Thymus (tissue), 11 donors: ENCODE measurements at regions not wholly inside any gene's neighbourhood (a gene's known extent, or its start where the extent isn't known, plus 50 kb on each side); places are given as distances from the start of the nearest gene placed in this dataset.

ENCODE experiments used
- DNase-seq, 9 donors: peaks; one replicate each; pipeline ENCODE4 v3.0.0-alpha.2; 2013; ENCODE audit warnings: low spot score in 9 of 9, low read depth in 6 of 9, missing footprints in 1 of 9
- H3K27ac ChIP-seq, 2 donors: one replicate each; pipeline ENCODE4 v1.5.1; 2013; ENCODE audit warnings: control low read depth in 1 of 2, low read depth in 1 of 2, low read length in 1 of 2, mild to moderate bottlenecking in 1 of 2, moderate library complexity in 1 of 2
- H3K27me3 ChIP-seq, 2 donors: one replicate each; pipeline ENCODE4 v1.5.1; 2013; ENCODE audit warnings: low read length in 1 of 2; ENCODE audit not compliant: control insufficient read depth in 2 of 2, insufficient read depth in 1 of 2
- H3K36me3 ChIP-seq, 2 donors: one replicate each; pipeline ENCODE4 v1.5.1; 2013; ENCODE audit warnings: low read length in 1 of 2, mild to moderate bottlenecking in 1 of 2, moderate library complexity in 1 of 2; ENCODE audit not compliant: control insufficient read depth in 2 of 2, insufficient read depth in 2 of 2
- H3K4me1 ChIP-seq, 2 donors: one replicate each; pipeline ENCODE4 v1.5.1; 2013; ENCODE audit warnings: low read length in 2 of 2; ENCODE audit not compliant: control insufficient read depth in 2 of 2, insufficient read depth in 2 of 2
- H3K4me3 ChIP-seq, 2 donors: one replicate each; pipeline ENCODE4 v1.5.1; 2013; ENCODE audit warnings: low read length in 2 of 2, control low read depth in 1 of 2, mild to moderate bottlenecking in 1 of 2
- H3K9me3 ChIP-seq, 2 donors: one replicate each; pipeline ENCODE4 v1.5.1; 2013; ENCODE audit warnings: low read length in 1 of 2, mild to moderate bottlenecking in 1 of 2; ENCODE audit not compliant: control insufficient read depth in 2 of 2, insufficient read depth in 1 of 2
- WGBS: extraction: QIAGEN DNeasy Blood & Tissue Kit; methylation state at CpG from one replicate; pipeline ENCODE4 v1.1.7; 2013; 5-methylcytosine and 5-hydroxymethylcytosine counted together
- donor health status: healthy.

DNA sequence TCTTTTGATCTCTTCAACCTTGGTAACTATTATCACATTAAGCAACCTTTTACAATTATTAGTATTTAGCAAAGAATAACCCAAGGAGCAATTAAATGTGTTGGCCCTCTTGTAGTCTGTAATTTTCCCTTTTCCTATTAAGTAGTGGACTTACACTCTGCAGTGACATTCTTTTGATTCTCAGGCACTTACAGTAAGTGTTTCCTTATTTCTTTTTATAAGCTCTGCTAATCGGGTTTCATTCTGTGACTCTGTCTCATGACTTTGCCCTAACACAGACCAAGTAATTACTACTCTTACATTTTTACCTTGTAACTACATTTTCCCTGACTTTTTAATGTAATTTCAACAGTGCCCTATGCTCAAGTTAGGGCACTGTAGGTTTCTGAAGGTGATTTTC is 104.0 kb upstream of the EPHA7 start:
- no peaks in the 10 kb centered on the region for H3K36me3 ChIP-seq
- no peaks in the 10 kb centered on the region for H3K4me1 ChIP-seq
- WGBS: 91% methylated on average over 1 of the region's 1 CpG
- no peaks in the 10 kb centered on the region for H3K27me3 ChIP-seq
- no peaks in the 10 kb centered on the region for H3K9me3 ChIP-seq
- DNase-seq: no peak
- no peak overlapping the region for H3K27ac ChIP-seq
- H3K4me3 ChIP-seq: no peak overlapping the region

DNA sequence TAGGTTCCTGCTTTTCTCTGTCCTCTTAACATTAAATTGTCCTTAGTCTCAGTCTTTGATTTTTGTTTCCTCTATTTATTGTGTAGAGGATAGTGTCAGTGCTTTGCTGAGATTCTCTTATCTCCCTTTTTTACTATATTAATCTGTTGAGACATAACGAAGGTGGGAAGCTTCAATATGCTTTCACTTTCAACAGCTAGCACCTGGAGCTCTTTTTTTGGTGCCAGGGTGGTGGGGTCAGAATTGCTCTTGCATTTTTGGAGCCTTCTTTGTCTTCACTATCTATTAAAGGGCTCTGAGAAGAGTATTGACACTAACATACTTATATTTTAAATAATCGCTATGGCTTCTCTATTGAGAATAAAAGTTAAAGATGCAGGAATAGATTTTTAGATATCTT is 97.1 kb upstream of the EPHA7 start:
- Histone ChIP-seq H3K27me3 (no peaks in the 10 kb centered on the region), H3K27ac (no peak overlapping the region), H3K36me3 (no peaks in the 10 kb centered on the region), H3K4me3 (no peak overlapping the region), H3K4me1 (no peaks in the 10 kb centered on the region), H3K9me3 (no peaks in the 10 kb centered on the region)
- no peak for DNase-seq
- WGBS: 78% methylated on average over 2 of the region's 2 CpGs

DNA sequence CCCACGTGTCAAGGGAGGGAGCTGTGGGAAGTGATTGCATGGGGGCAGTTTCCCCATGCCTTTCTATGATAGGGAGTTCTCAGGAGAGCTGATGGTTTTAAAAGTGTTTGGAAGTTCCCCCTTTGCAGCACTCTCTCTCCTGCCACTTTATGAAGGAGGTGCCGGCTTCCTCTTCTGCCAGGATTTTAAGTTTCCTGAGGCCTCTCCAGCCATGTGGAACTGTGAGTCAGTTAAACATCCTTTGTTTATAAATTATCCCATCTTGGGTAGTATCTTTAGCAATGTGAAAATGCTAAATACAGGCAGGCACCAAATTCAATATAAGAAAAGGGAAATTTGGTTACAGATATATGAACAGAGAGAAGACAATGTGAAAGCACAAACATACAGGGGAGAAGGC is 96.4 kb upstream of the EPHA7 start:
- Histone ChIP-seq H3K9me3 (no peaks in the 10 kb centered on the region), H3K27ac (no peak overlapping the region), H3K4me3 (no peak overlapping the region), H3K36me3 (no peaks in the 10 kb centered on the region), H3K4me1 (no peaks in the 10 kb centered on the region), H3K27me3 (no peaks in the 10 kb centered on the region)
- whole genome bisulfite sequencing: 31% methylated on average over 2 of the region's 2 CpGs
- no peak for DNase-seq

DNA sequence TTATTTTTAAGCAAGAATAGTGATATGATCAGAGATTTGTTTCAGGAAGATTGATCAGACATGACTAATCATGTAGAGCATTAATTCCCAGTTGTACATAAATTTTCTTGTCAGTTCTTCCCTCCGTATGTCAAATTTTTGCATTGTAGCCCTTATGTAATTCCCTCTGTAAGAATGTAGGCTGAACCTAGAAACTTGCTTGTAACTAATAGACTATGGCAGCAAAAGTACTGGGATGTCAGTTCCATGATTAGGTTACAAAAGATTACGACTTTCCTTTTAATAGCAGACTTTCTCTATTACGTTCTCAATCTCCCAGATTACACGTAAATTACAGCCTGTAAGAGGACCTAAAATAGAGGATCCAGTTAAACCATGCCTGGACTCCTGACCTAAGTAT is 79.4 kb upstream of the EPHA7 start:
- no peak for DNase-seq
- no peaks in the 10 kb centered on the region for H3K36me3 ChIP-seq
- no peaks in the 10 kb centered on the region for H3K27me3 ChIP-seq
- H3K9me3 ChIP-seq: no peaks in the 10 kb centered on the region
- no peak overlapping the region for H3K27ac ChIP-seq
- H3K4me1 ChIP-seq: no peaks in the 10 kb centered on the region
- no peak overlapping the region for H3K4me3 ChIP-seq
- 93% methylated on average over 4 of the region's 4 CpGs for WGBS

DNA sequence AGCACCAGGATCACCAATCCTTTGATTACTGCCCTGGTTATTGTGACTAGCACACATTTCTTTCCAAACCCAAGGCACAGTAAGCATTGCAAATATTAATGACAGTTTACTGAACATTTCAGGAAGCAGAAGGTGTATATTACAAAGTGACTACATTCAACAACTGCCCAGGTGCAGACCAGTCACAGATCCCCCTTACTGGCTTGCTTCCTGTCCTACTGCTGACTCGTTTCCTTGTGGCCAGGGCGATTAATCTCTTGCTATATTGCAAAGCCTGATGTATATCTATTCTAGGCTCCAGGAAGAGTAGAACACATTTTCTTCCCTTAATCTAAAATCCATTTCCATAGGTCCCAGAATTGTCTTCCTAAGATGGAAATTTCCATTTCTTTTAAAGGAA is 77.2 kb upstream of the EPHA7 start:
- no peak for DNase-seq
- H3K4me3 ChIP-seq: no peak overlapping the region
- WGBS: 26% methylated on average over 2 of the region's 2 CpGs
- no peaks in the 10 kb centered on the region for H3K36me3 ChIP-seq
- no peak overlapping the region for H3K27ac ChIP-seq
- no peaks in the 10 kb centered on the region for H3K4me1 ChIP-seq
- no peaks in the 10 kb centered on the region for H3K27me3 ChIP-seq
- no peaks in the 10 kb centered on the region for H3K9me3 ChIP-seq

DNA sequence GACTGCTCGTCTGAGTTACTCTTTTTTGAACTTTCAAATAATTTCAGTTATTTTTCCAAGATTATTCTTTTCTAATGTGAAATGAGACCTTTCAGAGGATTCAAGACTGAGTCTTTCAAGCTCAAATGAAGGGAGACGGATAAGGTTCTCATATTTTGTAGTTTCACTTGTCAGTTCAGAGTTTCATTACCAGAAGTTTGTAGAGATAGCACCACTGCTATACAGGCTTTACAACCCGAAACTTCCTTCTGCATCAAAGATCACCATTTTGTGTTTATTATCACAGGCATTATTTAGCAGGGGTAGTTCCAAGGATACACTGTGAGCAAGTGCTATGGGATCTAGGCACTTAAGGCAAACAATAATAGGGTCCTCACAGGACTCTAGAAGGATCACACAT is 74.7 kb upstream of the EPHA7 start:
- Histone ChIP-seq H3K4me3 (no peak overlapping the region), H3K27ac (no peak overlapping the region), H3K9me3 (no peaks in the 10 kb centered on the region), H3K27me3 (no peaks in the 10 kb centered on the region), H3K36me3 (no peaks in the 10 kb centered on the region), H3K4me1 (no peaks in the 10 kb centered on the region)
- 87% methylated on average over 3 of the region's 3 CpGs for WGBS
- DNase-seq: no peak

DNA sequence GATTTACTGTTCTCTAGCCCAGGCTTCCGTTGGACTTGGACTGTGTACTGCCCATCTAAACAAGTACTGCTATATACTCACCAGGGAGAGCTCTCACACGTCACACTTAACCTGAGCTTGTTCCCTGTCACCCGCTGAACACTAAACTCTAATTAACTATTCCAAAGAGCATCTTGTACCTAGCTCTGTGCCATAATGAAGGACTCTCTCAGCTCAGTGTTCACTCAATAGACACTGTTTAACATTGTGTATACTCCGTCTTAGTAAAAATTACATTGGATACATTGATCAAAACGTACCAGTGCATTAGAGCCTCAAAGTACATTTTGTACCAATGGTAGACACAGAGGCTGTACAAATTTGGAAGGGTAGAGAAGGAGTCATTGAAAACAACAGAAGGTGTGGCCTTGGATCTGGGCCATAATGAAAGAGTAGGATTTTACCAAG is 55.4 kb upstream of the EPHA7 start:
- no peaks in the 10 kb centered on the region for H3K4me1 ChIP-seq
- no peak overlapping the region for H3K4me3 ChIP-seq
- no peaks in the 10 kb centered on the region for H3K9me3 ChIP-seq
- H3K27ac ChIP-seq: no peak overlapping the region
- no peak for DNase-seq
- 92% methylated on average over 5 of the region's 5 CpGs for WGBS
- no peaks in the 10 kb centered on the region for H3K27me3 ChIP-seq
- no peaks in the 10 kb centered on the region for H3K36me3 ChIP-seq

DNA sequence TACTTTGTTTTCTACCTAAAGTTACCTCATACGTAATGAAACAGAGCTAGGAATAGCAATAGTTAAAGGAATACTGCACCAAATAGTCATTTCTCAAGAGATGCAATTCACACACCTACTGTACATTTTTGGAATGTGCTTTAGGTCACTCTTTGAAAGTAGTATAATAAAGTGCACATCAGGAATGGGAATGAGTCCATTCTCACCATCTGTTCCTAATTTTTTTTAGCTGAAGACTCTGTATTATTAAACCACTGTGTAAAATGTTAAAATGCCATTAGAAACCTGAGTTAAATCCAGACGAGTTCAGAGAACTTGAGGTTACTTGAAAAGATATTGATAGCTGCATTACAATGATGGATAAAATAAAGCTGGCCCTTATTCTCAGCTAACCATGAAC is 51.9 kb upstream of the EPHA7 start:
- H3K27me3 ChIP-seq: no peaks in the 10 kb centered on the region
- DNase-seq: no peak
- 84% methylated on average over 2 of the region's 2 CpGs for WGBS

More for the DNA sequence above, 51.9 kb upstream of the EPHA7 start:
- no peaks in the 10 kb centered on the region for H3K9me3 ChIP-seq
- no peaks in the 10 kb centered on the region for H3K4me1 ChIP-seq
- H3K4me3 ChIP-seq: no peak overlapping the region
- H3K36me3 ChIP-seq: no peaks in the 10 kb centered on the region
- no peak overlapping the region for H3K27ac ChIP-seq
